GM10266 (cell line): ENCODE measurements at regions not wholly inside any gene's neighbourhood (a gene's known extent, or its start where the extent isn't known, plus 50 kb on each side); places are given as distances from the start of the nearest gene placed in this dataset.
"Not testable (repeated sequence)": the region's sequence is repeated elsewhere in the genome, so short reads cannot be mapped to it uniquely, and the experiment has no call there.

Source experiments
- DNase-seq: peaks from one replicate; pipeline ENCODE4 v3.0.0; 2012; ENCODE audit errors: extremely low spot score
- TF ChIP-seq, protein P1 (sequence below): IDR thresholded peaks from 2 replicates; pipeline ENCODE4 v1.5.1; 2012; ENCODE audit warnings: mild to moderate bottlenecking, low read depth; ENCODE audit not compliant: control insufficient read depth, insufficient read depth; ENCODE audit errors: missing control alignments

DNA sequence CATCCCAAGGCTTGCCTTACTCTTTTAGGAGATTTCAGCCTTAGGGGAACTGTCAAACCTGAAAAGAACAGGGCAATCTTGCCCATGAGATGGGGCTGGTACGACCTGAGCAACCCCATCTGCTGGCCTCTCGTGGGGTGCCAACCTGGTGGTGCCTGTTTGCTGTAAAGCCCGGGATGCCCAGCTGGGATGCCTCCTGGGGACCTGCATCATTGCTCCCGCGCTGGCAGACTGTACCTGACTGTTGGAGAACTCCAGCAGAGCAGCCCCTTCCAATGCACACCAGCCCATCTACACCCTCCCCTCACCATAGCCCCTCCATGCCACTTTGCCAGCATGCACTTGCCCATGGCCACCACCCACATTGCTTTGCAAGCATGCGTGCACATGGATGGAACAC lies 335.7 kb downstream of the RPS29 start:
- DNase-seq = no peak
- TF ChIP-seq, protein P1, sequence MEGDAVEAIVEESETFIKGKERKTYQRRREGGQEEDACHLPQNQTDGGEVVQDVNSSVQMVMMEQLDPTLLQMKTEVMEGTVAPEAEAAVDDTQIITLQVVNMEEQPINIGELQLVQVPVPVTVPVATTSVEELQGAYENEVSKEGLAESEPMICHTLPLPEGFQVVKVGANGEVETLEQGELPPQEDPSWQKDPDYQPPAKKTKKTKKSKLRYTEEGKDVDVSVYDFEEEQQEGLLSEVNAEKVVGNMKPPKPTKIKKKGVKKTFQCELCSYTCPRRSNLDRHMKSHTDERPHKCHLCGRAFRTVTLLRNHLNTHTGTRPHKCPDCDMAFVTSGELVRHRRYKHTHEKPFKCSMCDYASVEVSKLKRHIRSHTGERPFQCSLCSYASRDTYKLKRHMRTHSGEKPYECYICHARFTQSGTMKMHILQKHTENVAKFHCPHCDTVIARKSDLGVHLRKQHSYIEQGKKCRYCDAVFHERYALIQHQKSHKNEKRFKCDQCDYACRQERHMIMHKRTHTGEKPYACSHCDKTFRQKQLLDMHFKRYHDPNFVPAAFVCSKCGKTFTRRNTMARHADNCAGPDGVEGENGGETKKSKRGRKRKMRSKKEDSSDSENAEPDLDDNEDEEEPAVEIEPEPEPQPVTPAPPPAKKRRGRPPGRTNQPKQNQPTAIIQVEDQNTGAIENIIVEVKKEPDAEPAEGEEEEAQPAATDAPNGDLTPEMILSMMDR = no peak

DNA sequence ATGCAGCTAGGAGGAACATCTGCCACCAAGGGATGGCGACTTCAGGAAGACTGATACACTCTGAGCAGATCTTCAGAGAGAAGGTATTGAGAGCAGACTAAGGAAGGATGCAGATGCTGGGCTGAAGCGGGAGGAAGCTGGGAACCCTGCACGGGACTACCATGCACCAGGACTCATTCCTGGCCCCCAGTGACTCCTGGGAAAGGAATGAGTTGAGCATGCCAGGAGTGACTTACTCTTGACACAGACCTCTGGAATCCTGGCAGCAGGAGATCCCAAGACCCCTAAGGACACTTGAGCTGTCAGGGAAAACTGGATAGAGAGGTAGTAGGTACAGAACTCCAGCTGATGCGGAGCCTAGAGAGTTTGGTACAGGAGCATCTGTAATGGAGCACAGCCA lies 336.1 kb downstream of the RPS29 start:
- TF ChIP-seq, protein P1 = no peak
- no peak for DNase-seq

DNA sequence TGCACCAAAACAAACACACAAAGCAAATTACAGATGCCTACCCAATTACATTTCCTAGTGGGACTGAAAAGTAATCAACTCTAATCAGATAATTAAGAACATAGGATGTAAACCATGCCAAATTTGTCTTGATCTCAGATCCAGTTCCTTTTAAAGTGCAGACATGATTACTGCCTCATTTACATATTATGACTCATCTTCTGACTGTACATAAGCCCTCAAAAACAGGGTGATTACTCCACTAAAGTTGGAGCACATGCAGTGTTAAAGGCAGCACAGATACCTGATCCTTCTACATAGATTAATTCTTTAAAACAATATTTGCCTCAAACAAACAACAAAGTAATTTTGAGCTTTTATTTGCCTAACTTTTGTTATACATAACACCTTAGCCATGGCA lies 337.2 kb downstream of the RPS29 start:
- DNase-seq = no peak

DNA sequence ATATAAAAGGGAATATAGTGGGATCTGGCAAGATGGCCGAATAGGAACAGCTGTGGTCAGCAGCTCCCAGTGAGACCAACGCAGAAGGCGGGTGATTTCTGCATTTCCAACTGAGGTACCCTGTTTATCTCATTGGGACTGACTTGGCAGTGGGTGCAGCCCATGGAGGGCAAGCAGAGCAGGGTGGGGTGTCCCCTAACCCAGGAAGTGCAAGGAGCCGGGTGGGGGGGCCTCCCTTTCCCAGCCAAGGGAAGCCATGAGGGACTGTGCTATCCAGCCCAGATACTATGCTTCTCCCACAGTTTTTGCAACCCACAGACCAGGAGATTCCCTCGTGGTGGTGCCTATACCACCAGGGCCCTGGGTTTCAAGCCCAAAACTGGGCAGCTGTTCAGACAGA lies 342.4 kb downstream of the RPS29 start:
- DNase-seq = not testable (repeated sequence)

More for the DNA sequence above, 337.2 kb downstream of the RPS29 start:
- TF ChIP-seq, protein P1 = no peak

- DNase-seq = no peak
- TF ChIP-seq, protein P1 = no peak
Observed at GRCh38 chr14:49240383-49240782, 345.8 kb downstream of the RPS29 start.

GRCh38 chr14:49228552-49228951 lies 357.6 kb downstream of the RPS29 start:
- no peak for DNase-seq
- TF ChIP-seq, protein P1 = no peak

- DNase-seq = no peak
- TF ChIP-seq, protein P1 = no peak
Observed at GRCh38 chr14:49221316-49221715, 364.9 kb downstream of the RPS29 start.

GRCh38 chr14:49220492-49220891 lies 365.7 kb downstream of the RPS29 start:
- no peak for DNase-seq
- TF ChIP-seq, protein P1 = no peak
